Subcutaneous abdominal adipose tissue (tissue), 5 donors: ENCODE measurements at regions not wholly inside any gene's neighbourhood (a gene's known extent, or its start where the extent isn't known, plus 50 kb on each side); places are given as distances from the start of the nearest gene placed in this dataset.
"Not testable (repeated sequence)": the region's sequence is repeated elsewhere in the genome, so short reads cannot be mapped to it uniquely, and the experiment has no call there.

Experiments used
- H3K27ac ChIP-seq: one replicate; pipeline ENCODE4 v1.7.0; 2013; ENCODE audit warnings: low read depth, mild to moderate bottlenecking, inconsistent platforms, low read length, moderate library complexity
- H3K27me3 ChIP-seq, 5 donors: one replicate each; pipeline ENCODE4 v1.7.0; 2013; ENCODE audit warnings: low read length in 5 of 5, inconsistent platforms in 1 of 5; ENCODE audit not compliant: control insufficient read depth in 5 of 5, insufficient read depth in 4 of 5
- H3K36me3 ChIP-seq, 5 donors: one replicate each; pipeline ENCODE4 v1.7.0; 2013; ENCODE audit warnings: low read length in 5 of 5; ENCODE audit not compliant: control insufficient read depth in 5 of 5, insufficient read depth in 5 of 5
- H3K4me1 ChIP-seq, 5 donors: one replicate each; pipeline ENCODE4 v1.7.0; 2013; ENCODE audit warnings: low read length in 5 of 5, mild to moderate bottlenecking in 3 of 5, moderate library complexity in 1 of 5; ENCODE audit not compliant: control insufficient read depth in 5 of 5, insufficient read depth in 5 of 5
- H3K4me3 ChIP-seq, 5 donors: one replicate each; pipeline ENCODE4 v1.7.0; 2013; ENCODE audit warnings: low read length in 5 of 5, low read depth in 1 of 5
- H3K9ac ChIP-seq, 5 donors: one replicate each; pipeline ENCODE4 v1.7.0; 2013; ENCODE audit warnings: low read length in 5 of 5, mild to moderate bottlenecking in 4 of 5, moderate library complexity in 3 of 5
- H3K9me3 ChIP-seq, 5 donors: one replicate each; pipeline ENCODE4 v1.7.0; 2013; ENCODE audit warnings: low read length in 5 of 5; ENCODE audit not compliant: control insufficient read depth in 5 of 5
- donor health status: healthy.
- donor health status: healthy.
- donor health status: healthy.
- donor health status: healthy.
- donor health status: healthy.

DNA sequence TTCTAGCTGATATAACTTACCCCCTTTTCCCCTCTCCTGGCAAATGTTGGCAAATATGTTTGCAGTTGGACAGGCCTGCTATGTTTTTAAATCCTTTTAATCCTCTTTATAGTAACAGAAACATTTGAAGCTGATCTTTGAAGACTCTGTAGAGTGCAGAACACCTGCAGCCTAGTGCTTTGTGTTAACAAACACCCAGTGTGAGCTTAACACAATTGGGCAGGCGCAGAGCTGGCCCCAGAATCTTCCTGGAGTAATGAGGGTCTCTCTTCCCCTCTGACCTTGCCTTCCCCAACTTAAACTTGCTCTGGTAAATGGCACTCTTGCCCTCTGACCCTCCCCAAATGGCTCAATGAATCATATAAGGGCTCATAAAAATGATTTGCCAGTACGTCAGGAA is 247.9 kb upstream of the LYPLAL1 start:
- Histone ChIP-seq H3K9ac (no peak overlapping the region), H3K4me1 (peaks cover 0 to 1% (median 0%) of the 10 kb centered on the region in 5 donors), H3K27me3 (no peaks in the 10 kb centered on the region), H3K9me3 (no peaks in the 10 kb centered on the region), H3K27ac (no peak overlapping the region), H3K4me3 (no peak overlapping the region), H3K36me3 (no peaks in the 10 kb centered on the region)

DNA sequence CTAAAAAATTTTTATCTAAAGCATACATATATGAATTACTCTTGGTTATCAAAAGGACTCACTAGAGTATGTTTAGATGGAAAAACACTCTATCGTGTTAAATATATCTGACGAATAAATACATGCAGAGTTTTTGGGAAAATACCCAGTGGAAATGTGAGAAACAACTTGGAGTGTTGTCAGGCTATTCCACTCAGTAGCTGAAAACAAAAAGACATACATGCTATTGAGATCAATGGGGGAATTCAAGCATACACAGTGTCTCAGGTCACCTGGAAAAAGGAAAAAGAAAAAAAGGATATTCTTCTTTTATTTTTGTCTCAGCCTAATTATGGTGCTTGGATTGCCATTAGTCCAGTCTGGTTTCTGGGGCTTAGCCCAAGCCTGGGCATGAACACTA is 247.0 kb upstream of the LYPLAL1 start:
- H3K27me3 ChIP-seq: no peaks in the 10 kb centered on the region
- no peak overlapping the region for H3K4me3 ChIP-seq
- H3K36me3 ChIP-seq: no peaks in the 10 kb centered on the region
- peaks cover 0 to 4% (median 0%) of the 10 kb centered on the region in 5 donors for H3K4me1 ChIP-seq
- no peaks in the 10 kb centered on the region for H3K9me3 ChIP-seq
- no peak overlapping the region for H3K27ac ChIP-seq
- H3K9ac ChIP-seq: no peak overlapping the region

DNA sequence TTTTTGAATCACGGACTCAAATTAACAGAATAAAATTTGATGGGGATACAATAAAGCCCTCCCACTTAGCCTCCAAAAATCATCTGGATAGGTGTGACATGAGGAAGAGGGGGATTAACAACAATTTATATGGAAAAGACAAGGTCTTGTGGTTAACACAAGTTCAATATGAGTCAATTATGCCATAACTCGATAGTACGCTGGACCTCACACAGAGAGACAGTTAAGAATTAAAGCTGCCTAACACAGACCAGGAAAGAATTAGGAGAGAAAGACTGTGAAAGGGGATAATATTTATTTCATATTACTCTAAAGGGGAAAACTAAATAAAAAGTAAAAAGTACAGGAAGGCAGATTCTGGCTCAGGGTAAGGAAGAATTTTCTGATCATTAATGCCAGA is 243.7 kb upstream of the LYPLAL1 start:
- no peaks in the 10 kb centered on the region for H3K9me3 ChIP-seq
- H3K27me3 ChIP-seq: no peaks in the 10 kb centered on the region
- no peak overlapping the region for H3K9ac ChIP-seq
- H3K27ac ChIP-seq: no peak overlapping the region
- peaks cover 0 to 4% (median 0%) of the 10 kb centered on the region in 5 donors for H3K4me1 ChIP-seq
- H3K36me3 ChIP-seq: no peaks in the 10 kb centered on the region
- no peak overlapping the region for H3K4me3 ChIP-seq

DNA sequence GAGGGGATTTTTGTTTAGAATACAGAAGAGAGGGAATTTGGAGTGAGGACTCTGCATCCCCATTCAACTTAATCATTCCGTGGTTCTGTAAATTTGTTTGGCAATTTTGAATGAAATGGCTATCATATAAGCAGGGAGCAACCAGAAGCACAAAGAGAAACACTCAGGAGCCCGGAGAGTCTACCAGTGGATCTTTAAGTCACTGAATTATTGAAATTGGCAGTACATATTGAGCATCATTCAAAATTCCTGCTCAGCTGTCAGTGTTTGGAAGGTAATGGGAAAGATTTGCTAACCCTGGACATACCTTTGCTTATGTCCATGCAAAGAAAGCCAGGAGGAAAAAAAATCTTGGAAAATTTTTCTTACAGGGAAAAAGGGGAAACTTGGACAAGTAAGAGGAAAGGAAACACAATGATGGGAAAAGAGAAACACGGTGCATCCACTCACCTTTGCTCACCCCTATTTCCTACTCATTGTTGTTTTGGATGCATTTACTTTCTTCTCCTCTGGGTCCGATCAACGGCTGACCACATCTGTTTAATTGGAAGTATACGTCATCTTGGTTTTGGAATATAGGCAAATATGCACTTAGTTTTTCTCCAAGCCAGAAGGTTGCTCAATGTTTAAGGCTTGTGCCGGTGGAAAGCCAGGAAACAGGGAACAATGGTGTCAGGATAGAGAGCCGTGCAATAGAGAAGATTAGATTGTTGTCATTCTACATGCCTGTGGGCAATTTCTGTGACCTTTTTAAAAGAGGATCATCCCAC is 243.0 kb upstream of the LYPLAL1 start:
- Histone ChIP-seq H3K9me3 (peaks cover 0 to 3% (median 0%) of the 10 kb centered on the region in 5 donors), H3K27ac (no peak overlapping the region), H3K27me3 (no peaks in the 10 kb centered on the region)

DNA sequence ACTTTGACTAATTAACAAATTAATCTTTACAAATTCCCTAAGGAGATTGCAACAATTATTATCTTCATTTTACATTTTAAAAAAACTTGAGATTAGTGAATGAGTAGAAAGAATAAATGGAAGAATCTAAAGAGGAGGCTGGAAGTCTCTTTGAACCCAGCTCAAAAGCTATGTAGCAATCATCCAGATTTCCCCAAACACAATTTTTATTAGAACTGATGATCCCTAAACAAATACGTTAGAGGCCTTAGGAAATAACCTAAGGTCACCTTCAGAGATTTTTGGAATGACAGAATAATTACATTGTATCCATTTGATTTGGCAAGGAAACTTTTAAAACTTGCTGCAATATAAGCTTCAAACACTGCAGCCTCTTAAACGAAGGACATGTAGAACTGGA is 242.4 kb upstream of the LYPLAL1 start:
- H3K36me3 ChIP-seq: no peaks in the 10 kb centered on the region
- no peak overlapping the region for H3K9ac ChIP-seq
- peaks cover 0 to 7% (median 0%) of the 10 kb centered on the region in 5 donors for H3K9me3 ChIP-seq
- peaks cover 0 to 4% (median 0%) of the 10 kb centered on the region in 5 donors for H3K4me1 ChIP-seq
- no peak overlapping the region for H3K4me3 ChIP-seq
- no peaks in the 10 kb centered on the region for H3K27me3 ChIP-seq
- no peak overlapping the region for H3K27ac ChIP-seq

More for the DNA sequence above, 243.0 kb upstream of the LYPLAL1 start:
- Histone ChIP-seq H3K9ac (no peak overlapping the region), H3K36me3 (no peaks in the 10 kb centered on the region), H3K4me1 (peaks cover 0 to 4% (median 0%) of the 10 kb centered on the region in 5 donors), H3K4me3 (no peak overlapping the region)

DNA sequence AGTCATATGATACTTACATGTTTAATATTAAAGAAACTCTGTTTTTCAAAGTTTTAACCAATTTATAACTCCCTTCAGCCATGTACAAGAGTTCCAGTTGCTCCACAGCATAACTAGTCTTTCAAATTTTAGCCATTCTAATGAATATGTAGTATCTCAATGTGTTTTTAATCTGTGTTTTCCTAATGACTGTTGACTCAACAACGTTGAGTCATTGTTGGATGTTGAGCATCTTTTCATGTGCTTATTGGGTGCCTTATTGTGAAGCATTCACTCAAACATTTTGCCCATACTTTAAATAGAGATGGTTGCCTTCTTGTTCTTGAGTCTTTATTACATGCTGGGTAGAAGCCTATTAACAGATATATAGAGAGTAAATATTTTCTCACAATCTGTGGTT is 240.2 kb upstream of the LYPLAL1 start:
- no peaks in the 10 kb centered on the region for H3K27me3 ChIP-seq
- H3K9me3 ChIP-seq: peaks cover 0 to 7% (median 0%) of the 10 kb centered on the region in 5 donors
- H3K36me3 ChIP-seq: no peaks in the 10 kb centered on the region
- H3K27ac ChIP-seq: no peak overlapping the region
- H3K9ac ChIP-seq: no peak overlapping the region
- H3K4me3 ChIP-seq: no peak overlapping the region
- peaks cover 0 to 4% (median 0%) of the 10 kb centered on the region in 5 donors for H3K4me1 ChIP-seq

DNA sequence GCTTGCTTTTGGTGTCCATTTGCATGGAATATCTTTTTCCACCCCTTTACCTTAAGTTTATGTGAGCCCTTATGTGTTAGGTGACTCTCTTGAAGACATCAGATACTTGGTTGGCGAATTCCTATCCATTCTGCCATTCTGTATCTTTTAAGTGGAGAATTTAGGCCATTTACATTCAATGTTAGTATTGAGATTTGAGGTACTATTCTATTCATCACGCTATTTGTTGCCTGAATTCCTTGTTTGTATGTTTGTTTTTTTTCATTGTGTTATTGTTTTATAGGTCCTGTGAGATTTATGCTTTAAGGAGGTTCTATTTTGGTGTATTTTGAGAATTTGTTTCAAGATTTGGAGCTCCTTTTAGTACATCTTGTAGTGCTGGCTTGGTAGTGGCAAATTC is 238.3 kb upstream of the LYPLAL1 start:
- H3K36me3 ChIP-seq, H3K9ac ChIP-seq: not testable (repeated sequence)

DNA sequence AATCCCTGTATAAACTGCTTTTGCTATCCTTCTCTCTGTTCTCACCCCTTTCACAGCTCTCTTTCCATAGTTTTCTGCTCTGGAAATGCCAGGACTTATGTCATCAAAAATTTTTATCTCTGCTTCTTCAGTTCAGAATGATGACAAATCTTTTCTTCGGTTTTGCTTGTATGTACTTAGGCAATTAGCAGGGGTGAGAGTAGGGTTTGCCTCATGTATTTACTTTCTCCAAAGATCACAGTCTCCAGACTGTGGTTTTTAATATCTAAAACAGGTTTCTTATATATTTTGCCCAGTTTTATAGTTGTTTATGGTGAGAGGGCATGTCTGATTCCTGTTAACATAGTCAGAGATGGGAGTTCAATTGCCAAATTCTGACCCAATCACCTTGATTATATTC is 235.4 kb upstream of the LYPLAL1 start:
- Histone ChIP-seq H3K4me1 (peaks cover 0 to 12% (median 7%) of the 10 kb centered on the region in 5 donors), H3K4me3 (no peak overlapping the region), H3K27me3 (no peaks in the 10 kb centered on the region), H3K9me3 (peaks cover 0 to 11% (median 3%) of the 10 kb centered on the region in 5 donors), H3K9ac (no peak overlapping the region), H3K27ac (no peak overlapping the region), H3K36me3 (no peaks in the 10 kb centered on the region)

More for the DNA sequence above, 238.3 kb upstream of the LYPLAL1 start:
- peaks cover 0 to 11% (median 3%) of the 10 kb centered on the region in 5 donors for H3K9me3 ChIP-seq
- H3K4me1 ChIP-seq, H3K27ac ChIP-seq, H3K4me3 ChIP-seq, H3K27me3 ChIP-seq: not testable (repeated sequence)

DNA sequence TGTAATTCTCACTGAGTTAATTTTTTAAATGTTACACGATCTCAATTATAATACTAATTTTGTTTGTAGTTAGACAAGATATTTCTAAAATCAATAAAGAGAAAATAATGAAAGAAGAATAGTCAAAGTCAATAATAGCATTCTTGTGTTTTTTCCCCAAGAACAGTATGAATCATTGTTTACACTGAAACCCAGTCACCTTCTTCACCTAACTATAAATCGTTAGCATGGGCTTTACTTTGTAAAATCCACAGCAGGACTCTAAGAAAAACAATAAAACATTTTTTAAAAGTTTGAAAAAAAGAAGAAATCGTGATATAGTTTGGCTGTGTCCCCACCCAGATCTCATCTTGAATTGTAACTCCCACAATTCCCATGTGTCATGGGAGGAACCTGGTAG is 234.6 kb upstream of the LYPLAL1 start:
- H3K9ac ChIP-seq: no peak overlapping the region
- H3K27ac ChIP-seq: no peak overlapping the region
- H3K4me3 ChIP-seq: no peak overlapping the region
- H3K9me3 ChIP-seq: peaks cover 0 to 11% (median 3%) of the 10 kb centered on the region in 5 donors
- H3K27me3 ChIP-seq: no peaks in the 10 kb centered on the region
- peaks cover 0 to 12% (median 7%) of the 10 kb centered on the region in 5 donors for H3K4me1 ChIP-seq
- no peaks in the 10 kb centered on the region for H3K36me3 ChIP-seq

DNA sequence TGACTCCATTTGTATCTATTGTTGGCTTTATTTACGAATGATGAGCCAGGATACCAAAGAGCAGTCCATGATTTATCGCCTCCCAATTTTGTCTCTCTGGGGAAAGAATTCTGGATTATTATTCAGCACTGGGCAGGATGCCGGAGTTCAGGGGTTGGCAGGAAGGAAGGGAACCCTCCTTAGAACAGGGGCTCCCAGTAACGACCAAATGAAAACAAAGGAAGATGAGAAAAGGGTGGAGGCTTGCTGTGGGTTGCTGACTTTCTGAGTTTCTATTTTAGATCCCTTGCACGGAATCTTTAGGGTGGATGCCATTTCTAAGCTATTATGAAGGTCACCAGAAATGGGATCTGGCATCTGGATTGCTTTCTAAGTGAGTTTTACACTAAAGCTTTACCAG is 231.2 kb upstream of the LYPLAL1 start:
- Histone ChIP-seq H3K4me3 (peak overlapping the region in 2 of 5 donors; percentile 4 to 29), H3K27me3 (no peaks in the 10 kb centered on the region), H3K9ac (no peak overlapping the region), H3K4me1 (peaks cover 0 to 12% (median 7%) of the 10 kb centered on the region in 5 donors), H3K27ac (no peak overlapping the region), H3K36me3 (no peaks in the 10 kb centered on the region), H3K9me3 (peaks cover 0 to 4% (median 0%) of the 10 kb centered on the region in 5 donors)
